B cell (primary cell): ENCODE measurements at regions not wholly inside any gene's neighbourhood (a gene's known extent, or its start where the extent isn't known, plus 50 kb on each side); places are given as distances from the start of the nearest gene placed in this dataset.

Source experiments
- ATAC-seq: fragments of 200-7000 bp; cut with Tn5 transposase; one replicate; pipeline ENCODE4 v1.10.0; 2021; ENCODE audit warnings: low read depth, mild to moderate bottlenecking, moderate number of reproducible peaks, moderate library complexity
- CTCF ChIA-PET: fragments of 350-600 bp; sonication (Branson Sonifier 250); formaldehyde crosslinking; loops from one replicate; lab custom pipeline; 2021; ENCODE audit warnings: antibody characterized with exemption, inconsistent platforms; lab: Charles Lee
- POLR2A ChIA-PET: fragments of 350-600 bp; sonication (Branson Sonifier 250); formaldehyde crosslinking; loops from one replicate; lab custom pipeline; 2021; ENCODE audit warnings: antibody characterized with exemption; lab: Charles Lee
- DNase-seq: peaks from one replicate; pipeline ENCODE4 v3.0.0; 2013
- H2AFZ ChIP-seq: 2 replicates; pipeline ENCODE4 v1.6.1; 2012; ENCODE audit warnings: mild to moderate bottlenecking, low read depth, low read length; ENCODE audit not compliant: insufficient read depth, poor library complexity, severe bottlenecking
- H3K27ac ChIP-seq, 2 donors: 1 replicate in 1 of 2; 2 replicates in 1 of 2; pipeline ENCODE4 v1.5.1; 2012 to 2013; ENCODE audit warnings: low read length in 2 of 2, mild to moderate bottlenecking in 2 of 2, moderate library complexity in 1 of 2
- H3K27me3 ChIP-seq, 4 experiments: fragments of 200-600 bp in 1 of 4; sonication (generic) in 1 of 4; replicated peaks in 1 of 4; 1 replicate in 2 of 4; 2 replicates in 2 of 4; pipeline versions ENCODE4 v1.6.1 to v1.7.0; 2013 to 2016; ENCODE audit warnings: low read length in 3 of 4, mild to moderate bottlenecking in 2 of 4, mixed read lengths in 1 of 4, moderate library complexity in 1 of 4; ENCODE audit not compliant: insufficient read depth in 4 of 4, control insufficient read depth in 3 of 4; ENCODE audit errors: control extremely low read depth in 1 of 4
- H3K36me3 ChIP-seq, 2 experiments: replicated peaks in 1 of 2; 1 replicate in 1 of 2; 2 replicates in 1 of 2; pipeline versions ENCODE4 v1.6.1 to v1.7.1; 2013; ENCODE audit warnings: low read length in 1 of 2; ENCODE audit not compliant: insufficient read depth in 2 of 2, control insufficient read depth in 1 of 2; ENCODE audit errors: control extremely low read depth in 1 of 2, extremely low read depth in 1 of 2
- H3K4me1 ChIP-seq, 2 donors: fragments of 200-600 bp in 1 of 2; sonication (generic) in 1 of 2; 1 replicate in 1 of 2; 2 replicates in 1 of 2; pipeline versions ENCODE4 v1.5.1 to v1.6.1; 2013 to 2017; ENCODE audit warnings: low read length in 2 of 2; ENCODE audit not compliant: control insufficient read depth in 2 of 2, insufficient read depth in 2 of 2
- H3K4me2 ChIP-seq: replicated peaks from 2 replicates; pipeline ENCODE3; 2012; ENCODE audit warnings: mild to moderate bottlenecking, low read depth, low read length; ENCODE audit not compliant: poor library complexity, severe bottlenecking
- H3K4me3 ChIP-seq, 5 experiments: fragments of 200-600 bp in 1 of 5; sonication (generic) in 1 of 5; 1 replicate in 3 of 5; 2 replicates in 2 of 5; pipeline versions ENCODE4 v1.5.1 to v1.7.0; 2011 to 2016; ENCODE audit warnings: low read length in 4 of 5, mild to moderate bottlenecking in 4 of 5, low read depth in 2 of 5, control low read depth in 1 of 5, moderate library complexity in 1 of 5; ENCODE audit not compliant: insufficient read depth in 1 of 5; ENCODE audit errors: control extremely low read depth in 1 of 5, extremely low read depth in 1 of 5
- H3K79me2 ChIP-seq: fragments of 200-600 bp; sonication (generic); one replicate; pipeline ENCODE4 v1.6.0; 2016; ENCODE audit warnings: low read length; ENCODE audit not compliant: control insufficient read depth, insufficient read depth
- H3K9ac ChIP-seq: fragments of 200-600 bp; sonication (generic); 2 replicates; pipeline ENCODE4 v1.6.1; 2017; ENCODE audit warnings: mild to moderate bottlenecking, low read length, moderate library complexity
- H3K9me3 ChIP-seq, 3 donors: one replicate each; pipeline versions ENCODE4 v1.6.1 to v1.7.1; 2013; ENCODE audit warnings: low read length in 2 of 3; ENCODE audit not compliant: control insufficient read depth in 2 of 3, insufficient read depth in 1 of 3; ENCODE audit errors: control extremely low read depth in 1 of 3
- H4K20me1 ChIP-seq: 2 replicates; pipeline ENCODE4 v1.6.0; 2012; ENCODE audit warnings: mild to moderate bottlenecking, low read length; ENCODE audit not compliant: insufficient read depth, control insufficient read depth, poor library complexity, severe bottlenecking
- H3K27ac Mint-ChIP-seq: one replicate; pipeline ENCODE4 v1.8.0; 2021; ENCODE audit warnings: mixed read lengths
- H3K27me3 Mint-ChIP-seq: one replicate; pipeline ENCODE4 v1.8.0; 2021; ENCODE audit warnings: mixed read lengths
- H3K4me1 Mint-ChIP-seq: one replicate; pipeline ENCODE4 v1.8.0; 2021; ENCODE audit warnings: mixed read lengths
- H3K4me3 Mint-ChIP-seq: one replicate; pipeline ENCODE4 v1.8.0; 2021; ENCODE audit warnings: mixed read lengths
- H3K9me3 Mint-ChIP-seq: one replicate; pipeline ENCODE4 v1.8.0; 2022; ENCODE audit warnings: mixed read lengths; ENCODE audit not compliant: insufficient read depth
- CTCF ChIP-seq: fragments of 200-600 bp; IDR thresholded peaks from one replicate; pipeline ENCODE4 v1.8.0; 2022; ENCODE audit warnings: antibody characterized with exemption, mild to moderate bottlenecking
- EZH2 ChIP-seq: IDR thresholded peaks from 2 replicates; pipeline ENCODE4 v1.6.1; 2012; ENCODE audit warnings: borderline replicate concordance, low read depth, mild to moderate bottlenecking, moderate library complexity, low read length; ENCODE audit not compliant: insufficient read depth, poor library complexity, severe bottlenecking
- WGBS: methylation state at CpG from one replicate; pipeline ENCODE4 v1.1.5; 2013; ENCODE audit warnings: missing lambda C conversion rate; ENCODE audit not compliant: insufficient coverage; 5-methylcytosine and 5-hydroxymethylcytosine counted together
- intact Hi-C: fragments of 100-400 bp; cut with micrococcal nuclease; formaldehyde crosslinking; loops from one replicate; pipeline ENCODE4 v1.10.0; 2022

- DNase-seq (no peak), ATAC-seq (no peak)
- 67% methylated on average over 1 of the region's 2 CpGs for WGBS
- Mint-ChIP-seq H3K9me3 (no peaks in the 10 kb centered on the region), H3K27ac (no peak overlapping the region), H3K27me3 (no peaks in the 10 kb centered on the region), H3K4me1 (no peaks in the 10 kb centered on the region), H3K4me3 (no peak overlapping the region)
- H2AFZ ChIP-seq: no peak overlapping the region
- H3K27me3 ChIP-seq: no peaks in the 10 kb centered on the region
- H4K20me1 ChIP-seq: no peaks in the 10 kb centered on the region
- no peak overlapping the region for H3K4me3 ChIP-seq
- CTCF ChIA-PET: no interaction called here
- no peaks in the 10 kb centered on the region for H3K36me3 ChIP-seq
- H3K27ac ChIP-seq: no peak overlapping the region
- no peak for TF ChIP-seq CTCF
- TF ChIP-seq EZH2: no peak
- no peaks in the 10 kb centered on the region for H3K4me1 ChIP-seq
- H3K79me2 ChIP-seq: no peaks in the 10 kb centered on the region
- POLR2A ChIA-PET: no interaction called here
- intact Hi-C loops: no loop called here
- no peak overlapping the region for H3K9ac ChIP-seq
- H3K4me2 ChIP-seq: no peak overlapping the region
- no peaks in the 10 kb centered on the region for H3K9me3 ChIP-seq
Observed at GRCh38 chrX:34764852-34765361, 107.8 kb upstream of the TMEM47 start.

GRCh38 chrX:34768290-34768689 lies 111.2 kb upstream of the TMEM47 start:
- ATAC-seq (no peak), DNase-seq (no peak)
- Histone ChIP-seq H2AFZ (no peak overlapping the region), H3K79me2 (no peaks in the 10 kb centered on the region), H3K27ac (no peak overlapping the region), H3K27me3 (no peaks in the 10 kb centered on the region), H3K9ac (no peak overlapping the region), H3K36me3 (no peaks in the 10 kb centered on the region), H3K4me1 (no peaks in the 10 kb centered on the region), H3K9me3 (no peaks in the 10 kb centered on the region), H3K4me3 (no peak overlapping the region), H4K20me1 (no peaks in the 10 kb centered on the region), H3K4me2 (no peak overlapping the region)
- no peaks in the 10 kb centered on the region for H3K9me3 Mint-ChIP-seq
- H3K27ac Mint-ChIP-seq: no peak overlapping the region
- ChIA-PET POLR2A (no interaction called here), CTCF (no interaction called here)
- H3K4me1 Mint-ChIP-seq: no peaks in the 10 kb centered on the region
- no peak for TF ChIP-seq CTCF
- TF ChIP-seq EZH2: no peak
- intact Hi-C loops: no loop called here
- WGBS: no CpG with 5 or more reads among the region's 2 CpGs
- no peaks in the 10 kb centered on the region for H3K27me3 Mint-ChIP-seq
- H3K4me3 Mint-ChIP-seq: no peak overlapping the region
